ENCODE measurements at regions not wholly inside any gene's neighbourhood (a gene's known extent, or its start where the extent isn't known, plus 50 kb on each side); places are given as distances from the start of the nearest gene placed in this dataset.
"Not testable (repeated sequence)": the region's sequence is repeated elsewhere in the genome, so short reads cannot be mapped to it uniquely, and the experiment has no call there.

DNA sequence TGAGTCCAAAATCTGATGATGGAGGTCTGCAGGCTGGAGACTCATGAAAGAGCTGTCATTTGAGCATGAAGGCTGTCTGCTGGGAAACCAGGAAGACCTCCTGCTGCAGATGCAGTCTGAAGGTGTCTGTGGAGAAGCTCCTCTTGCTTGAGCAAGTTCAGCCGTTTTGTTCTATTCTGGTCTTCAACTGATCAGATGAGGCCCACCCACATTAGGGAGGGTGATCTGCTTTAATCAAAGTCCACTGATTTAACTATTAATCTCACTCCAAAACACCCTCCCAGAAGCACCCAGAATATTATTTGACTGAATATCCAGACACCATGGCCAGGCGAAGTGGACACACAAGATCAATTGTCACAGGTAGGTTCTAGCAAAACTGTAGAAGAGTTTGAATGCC is 116.5 kb downstream of the GATA3 start:
- in situ Hi-C loops (cut with HindIII; ENCODE audit: low sequenced_read_pairs): no loop called here
- no peak for DNase-seq (ENCODE audit: low spot score)

DNA sequence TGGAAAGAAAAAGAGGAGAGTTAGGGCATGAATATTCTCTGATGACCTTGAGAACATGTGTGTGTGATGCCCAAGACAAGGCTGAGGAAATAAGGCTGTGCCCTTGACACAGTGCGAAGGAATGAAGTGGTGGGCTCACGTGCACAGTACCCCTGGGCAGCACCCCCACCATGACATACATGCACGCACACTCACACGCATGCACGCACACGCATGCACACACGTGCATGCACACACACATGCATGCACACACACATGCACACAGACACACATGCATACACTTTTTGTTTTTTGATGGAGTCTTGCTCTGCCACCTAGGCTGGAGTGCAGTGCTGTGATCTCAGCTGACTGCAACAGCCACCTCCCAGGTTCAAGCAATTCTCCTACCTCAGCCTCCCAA is 118.1 kb downstream of the GATA3 start:
- in situ Hi-C loops (cut with HindIII; ENCODE audit: low sequenced_read_pairs): no loop called here
- DNase-seq (ENCODE audit: low spot score): no peak

DNA sequence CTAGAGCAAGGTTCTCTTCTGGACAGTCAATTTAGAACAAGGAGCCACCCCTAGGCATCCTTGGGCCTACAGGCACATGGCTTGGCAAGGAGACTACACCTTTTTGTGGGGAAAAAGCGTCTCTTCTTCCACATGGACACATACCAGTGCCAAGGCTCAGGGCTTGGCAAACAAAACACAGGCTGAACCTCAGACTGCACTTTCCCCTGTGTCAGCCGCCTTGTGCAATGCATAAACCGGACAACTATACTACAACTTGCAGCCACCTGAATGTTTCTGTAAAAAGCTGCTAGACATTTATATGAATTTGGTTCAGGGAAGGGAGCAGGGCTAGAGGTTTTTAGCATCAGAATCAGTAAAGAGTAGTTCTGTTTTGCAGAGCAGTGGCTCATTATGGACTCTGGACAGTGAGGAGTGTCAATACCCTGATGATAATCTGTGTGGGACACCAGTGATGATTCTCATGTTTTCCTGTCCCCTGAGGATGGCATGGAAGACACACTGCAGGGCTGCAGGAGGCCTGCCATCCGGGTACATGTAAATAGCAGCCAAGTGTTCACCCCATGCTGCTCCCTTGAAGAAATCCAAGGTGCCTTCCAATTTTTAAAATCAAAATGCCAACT is 118.9 kb downstream of the GATA3 start:
- no peak for DNase-seq (ENCODE audit: low spot score)
- in situ Hi-C loops (cut with HindIII; ENCODE audit: low sequenced_read_pairs): no loop called here

GRCh38 chr10:8173866-8174243 is 119.4 kb downstream of the GATA3 start:
- in situ Hi-C loops (cut with HindIII; ENCODE audit: low sequenced_read_pairs): no loop called here
- DNase-seq (ENCODE audit: low spot score): no peak

GRCh38 chr10:8174762-8175161 is 120.3 kb downstream of the GATA3 start:
- DNase-seq (ENCODE audit: low spot score): no peak
- in situ Hi-C loops (cut with HindIII; ENCODE audit: low sequenced_read_pairs): no loop called here

DNA sequence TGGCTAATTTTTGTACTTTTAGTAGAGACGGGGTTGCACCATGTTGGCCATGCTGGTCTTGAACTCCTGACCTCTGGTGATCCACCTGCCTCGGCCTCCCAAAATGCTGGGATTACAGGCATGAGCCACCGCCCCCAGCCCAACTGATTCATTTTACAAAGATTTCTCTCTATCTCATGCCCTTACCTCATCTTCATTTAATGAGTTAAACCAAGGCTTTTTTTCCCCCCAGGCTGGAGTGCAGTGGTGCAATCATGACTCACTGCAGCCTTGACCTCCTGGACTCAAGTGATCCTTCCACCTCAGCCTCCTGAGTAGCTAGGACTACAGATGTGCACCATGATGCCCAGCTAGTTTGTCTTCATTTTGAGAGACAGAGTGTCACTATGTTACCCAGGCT is 123.0 kb downstream of the GATA3 start:
- DNase-seq (ENCODE audit: low spot score); in situ Hi-C loops (cut with HindIII; ENCODE audit: low sequenced_read_pairs): not testable (repeated sequence)

GRCh38 chr10:8179773-8180172 is 125.3 kb downstream of the GATA3 start:
- in situ Hi-C loops (cut with HindIII; ENCODE audit: low sequenced_read_pairs); DNase-seq (ENCODE audit: low spot score): not testable (repeated sequence)

DNA sequence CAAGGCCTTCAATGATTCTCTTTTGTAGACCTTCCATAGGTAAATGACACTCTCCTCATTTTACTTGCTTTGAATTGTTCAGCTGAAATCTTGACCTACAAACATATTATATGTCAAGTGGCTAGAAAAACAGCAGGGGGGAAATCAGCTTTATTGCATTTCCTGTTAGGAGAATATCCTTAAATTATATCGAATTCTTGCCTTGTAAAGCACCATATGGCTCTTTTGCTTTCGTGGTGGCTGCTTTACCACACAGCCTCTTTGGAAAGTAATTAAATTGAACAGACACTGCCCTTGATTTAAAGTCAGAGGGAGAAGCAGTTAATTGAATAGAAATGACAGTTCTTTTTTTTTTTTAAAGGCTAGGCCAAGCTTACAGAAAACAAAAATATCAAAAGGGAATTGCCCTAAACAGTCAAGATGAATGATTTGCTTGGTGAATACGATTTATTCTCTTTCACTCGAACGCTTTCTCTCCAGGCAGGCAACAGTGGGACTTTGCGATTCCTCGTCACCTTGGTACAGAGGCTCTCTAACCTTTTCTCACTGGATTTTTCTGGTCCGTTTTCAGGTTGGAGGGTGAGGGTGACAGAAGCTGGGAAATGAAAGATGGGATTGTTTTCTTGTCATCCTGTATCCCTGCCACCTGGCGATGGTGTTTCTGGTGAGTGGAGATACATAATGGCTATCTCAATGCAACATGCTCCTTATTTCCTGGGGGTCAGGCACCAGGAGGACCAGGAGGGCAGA is 126.0 kb downstream of the GATA3 start:
- in situ Hi-C loops (cut with HindIII; ENCODE audit: low sequenced_read_pairs): no loop called here
- no peak for DNase-seq (ENCODE audit: low spot score)

- in situ Hi-C loops (cut with HindIII; ENCODE audit: low sequenced_read_pairs): no loop called here
- no peak for DNase-seq (ENCODE audit: low spot score)
Measured at GRCh38 chr10:8181496-8182157, 127.1 kb downstream of the GATA3 start.

- no peak for DNase-seq (ENCODE audit: low spot score)
- in situ Hi-C loops (cut with HindIII; ENCODE audit: low sequenced_read_pairs): no loop called here
Measured at GRCh38 chr10:8182806-8183205, 128.3 kb downstream of the GATA3 start.

GRCh38 chr10:8183241-8183704 is 128.8 kb downstream of the GATA3 start:
- in situ Hi-C loops (cut with HindIII; ENCODE audit: low sequenced_read_pairs): no loop called here
- DNase-seq (ENCODE audit: low spot score): no peak

GRCh38 chr10:8187171-8187666 is 132.7 kb downstream of the GATA3 start:
- in situ Hi-C loops (cut with HindIII; ENCODE audit: low sequenced_read_pairs): no loop called here

GRCh38 chr10:8189458-8189857 is 135.0 kb downstream of the GATA3 start:
- in situ Hi-C loops (cut with HindIII; ENCODE audit: low sequenced_read_pairs): no loop called here
- DNase-seq (ENCODE audit: low spot score): no peak

More at GRCh38 chr10:8187171-8187666, 132.7 kb downstream of the GATA3 start:
- DNase-seq (ENCODE audit: low spot score): no peak

DNA sequence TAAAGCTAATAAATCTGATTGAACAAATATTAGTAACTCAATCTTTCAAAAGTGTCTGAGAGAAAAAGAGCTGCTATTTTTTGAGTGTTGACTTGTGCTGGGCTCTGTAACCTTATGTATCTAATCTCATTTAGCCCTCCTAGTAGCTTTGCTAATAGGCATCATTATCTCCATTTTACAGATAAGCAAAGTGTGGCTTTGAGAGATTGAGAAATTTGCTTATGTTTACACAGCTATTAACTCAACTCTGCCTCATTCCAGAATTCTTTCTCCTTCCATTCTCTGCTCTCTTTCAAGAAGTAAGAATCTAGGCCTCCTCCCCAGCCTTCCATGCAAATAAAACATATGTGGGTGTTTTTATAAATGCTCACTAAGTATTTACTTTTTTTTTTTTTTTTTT is 137.8 kb downstream of the GATA3 start:
- DNase-seq (ENCODE audit: low spot score): no peak
- in situ Hi-C loops (cut with HindIII; ENCODE audit: low sequenced_read_pairs): no loop called here

DNA sequence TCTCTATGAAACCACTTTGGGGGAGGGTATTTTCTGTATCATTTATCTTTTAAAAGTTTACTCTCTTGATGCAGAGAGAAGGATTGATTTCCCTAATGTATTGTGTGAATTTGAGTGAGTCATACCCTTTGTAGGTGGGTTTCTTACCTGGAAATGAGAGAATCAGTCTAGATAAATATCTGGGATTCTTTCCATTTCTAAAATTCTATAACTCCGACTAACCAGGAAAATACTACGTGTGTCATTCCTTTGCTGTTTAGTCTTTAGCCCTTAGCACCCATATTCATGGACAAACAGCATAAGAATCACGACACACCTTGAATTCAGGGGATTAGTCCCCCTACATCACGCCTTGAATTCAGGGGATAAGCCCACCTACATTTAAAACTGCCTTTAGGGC is 139.1 kb downstream of the GATA3 start:
- no peak for DNase-seq (ENCODE audit: low spot score)
- in situ Hi-C loops (cut with HindIII; ENCODE audit: low sequenced_read_pairs): no loop called here

DNA sequence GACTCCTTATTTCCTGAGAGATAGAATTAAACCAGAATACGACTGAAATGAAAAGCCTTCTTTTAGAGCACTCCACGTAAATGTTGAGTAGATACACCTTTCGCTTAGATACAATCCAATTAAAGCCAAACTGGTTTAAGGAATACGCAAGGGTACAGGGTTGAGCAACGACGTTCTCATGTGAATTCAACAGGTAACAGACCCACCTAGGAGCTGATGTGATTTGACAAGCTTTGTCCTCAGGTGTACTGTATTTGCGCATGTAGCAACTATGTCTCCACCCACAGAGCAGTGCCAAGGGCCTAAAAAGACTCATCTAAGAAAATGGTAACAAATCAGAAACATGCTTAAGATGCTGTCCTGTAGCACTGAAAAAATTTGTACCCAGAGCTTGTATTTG is 139.6 kb downstream of the GATA3 start:
- no peak for DNase-seq (ENCODE audit: low spot score)
- in situ Hi-C loops (cut with HindIII; ENCODE audit: low sequenced_read_pairs): no loop called here

- in situ Hi-C loops (cut with HindIII; ENCODE audit: low sequenced_read_pairs): no loop called here
- DNase-seq (ENCODE audit: low spot score): no peak
Measured at GRCh38 chr10:8206882-8207281, 152.4 kb downstream of the GATA3 start.

GRCh38 chr10:8211631-8212030 is 157.1 kb downstream of the GATA3 start:
- no peak for DNase-seq (ENCODE audit: low spot score)
- in situ Hi-C loops (cut with HindIII; ENCODE audit: low sequenced_read_pairs): no loop called here

DNA sequence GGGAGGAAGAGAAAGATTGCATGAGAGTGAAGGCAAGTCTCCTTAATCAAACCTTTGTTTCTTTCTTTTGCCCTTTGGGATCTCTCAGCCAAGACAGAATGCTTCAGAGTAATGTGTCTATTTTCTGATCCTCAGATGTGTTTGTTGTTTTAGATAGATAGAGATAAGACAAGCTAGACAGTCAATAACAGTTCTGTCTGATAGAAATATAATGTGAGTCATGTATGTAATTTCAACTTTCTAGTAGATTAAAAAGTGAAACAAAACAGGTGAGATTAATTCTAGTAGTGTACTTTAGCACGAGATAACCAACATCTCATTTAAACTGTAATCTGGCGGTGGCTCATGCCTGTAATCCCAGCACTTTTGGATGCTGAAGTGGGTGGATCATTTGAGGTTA is 159.2 kb downstream of the GATA3 start:
- no peak for DNase-seq (ENCODE audit: low spot score)
- in situ Hi-C loops (cut with HindIII; ENCODE audit: low sequenced_read_pairs): no loop called here

- no peak for DNase-seq (ENCODE audit: low spot score)
- in situ Hi-C loops (cut with HindIII; ENCODE audit: low sequenced_read_pairs): no loop called here
Measured at GRCh38 chr10:8214587-8214986, 160.1 kb downstream of the GATA3 start.
